Caco-2 (cell line): ENCODE measurements at regions not wholly inside any gene's neighbourhood (a gene's known extent, or its start where the extent isn't known, plus 50 kb on each side); places are given as distances from the start of the nearest gene placed in this dataset.

ENCODE experiments used
- BruUV-seq: library from RNA; stranded (reverse); fragments of 400-500 nt; replicated peaks from 2 replicates; lab custom pipeline; 2021; lab: Mats Ljungman, UMichigan
- CTCF ChIA-PET: fragments of 300-600 bp; sonication (Branson Sonifier 250); formaldehyde crosslinking; loops from one replicate; lab custom pipeline; 2022; ENCODE audit warnings: antibody characterized with exemption; lab: Charles Lee
- POLR2A ChIA-PET: fragments of 300-600 bp; sonication (Branson Sonifier 250); formaldehyde crosslinking; loops from one replicate; lab custom pipeline; 2022; ENCODE audit warnings: antibody characterized with exemption; lab: Charles Lee
- DNase-seq, 2 experiments: peaks; one replicate each; pipeline versions ENCODE4 v3.0.0 to v3.0.0-alpha.2; 2020 to 2022
- H3K27me3 ChIP-seq: replicated peaks from 2 replicates; pipeline ENCODE4 v1.6.0; 2011; ENCODE audit warnings: low read length; ENCODE audit not compliant: control insufficient read depth, insufficient read depth
- H3K36me3 ChIP-seq: 2 replicates; pipeline ENCODE4 v1.5.1; 2011; ENCODE audit warnings: low read length; ENCODE audit not compliant: control insufficient read depth, insufficient read depth
- H3K4me1 ChIP-seq: fragments of 250-450 bp; sonication (Bioruptor Pico); 2 replicates; pipeline ENCODE4 v1.5.1; 2020; ENCODE audit warnings: mild to moderate bottlenecking
- H3K4me3 ChIP-seq: 2 replicates; pipeline ENCODE4 v1.5.1; 2011; ENCODE audit warnings: low read depth, mild to moderate bottlenecking, control low read depth, low read length
- H3K9me3 ChIP-seq: fragments of 250-450 bp; sonication (Bioruptor Pico); 2 replicates; pipeline ENCODE4 v1.5.1; 2020; ENCODE audit warnings: mild to moderate bottlenecking, moderate library complexity
- H3K27ac Mint-ChIP-seq: one replicate; pipeline ENCODE4 v1.8.0; 2022; ENCODE audit warnings: mixed read lengths; ENCODE audit not compliant: unreplicated experiment
- H3K27me3 Mint-ChIP-seq: one replicate; pipeline ENCODE4 v1.8.0; 2022; ENCODE audit warnings: mixed read lengths; ENCODE audit not compliant: insufficient read depth, unreplicated experiment
- H3K36me3 Mint-ChIP-seq: one replicate; pipeline ENCODE4 v1.8.0; 2022; ENCODE audit warnings: mild to moderate bottlenecking, mixed read lengths; ENCODE audit not compliant: insufficient read depth, unreplicated experiment
- H3K4me1 Mint-ChIP-seq: one replicate; pipeline ENCODE4 v1.8.0; 2022; ENCODE audit warnings: low read depth, mixed read lengths; ENCODE audit not compliant: unreplicated experiment
- H3K4me3 Mint-ChIP-seq: one replicate; pipeline ENCODE4 v1.8.0; 2022; ENCODE audit warnings: mild to moderate bottlenecking, moderate library complexity, mixed read lengths; ENCODE audit not compliant: unreplicated experiment
- H3K9me3 Mint-ChIP-seq: one replicate; pipeline ENCODE4 v1.8.0; 2022; ENCODE audit warnings: mixed read lengths; ENCODE audit not compliant: unreplicated experiment
- intact Hi-C: fragments of 100-400 bp; cut with micrococcal nuclease; formaldehyde crosslinking; loops from one replicate; pipeline ENCODE4 v1.10.0; 2022; ENCODE audit not compliant: unreplicated experiment
- TF ChIP-seq, protein P1 (sequence below), 2 experiments: fragments of 200-600 bp in 1 of 2; IDR thresholded peaks; 1 replicate in 1 of 2; 2 replicates in 1 of 2; pipeline versions ENCODE4 v1.5.1 to v1.8.0; 2011 to 2022; ENCODE audit warnings: antibody characterized with exemption in 1 of 2, control low read depth in 1 of 2, inconsistent platforms in 1 of 2, low read depth in 1 of 2, low read length in 1 of 2, mild to moderate bottlenecking in 1 of 2, moderate library complexity in 1 of 2; ENCODE audit not compliant: insufficient read depth in 1 of 2, severe bottlenecking in 1 of 2, unreplicated experiment in 1 of 2

DNA sequence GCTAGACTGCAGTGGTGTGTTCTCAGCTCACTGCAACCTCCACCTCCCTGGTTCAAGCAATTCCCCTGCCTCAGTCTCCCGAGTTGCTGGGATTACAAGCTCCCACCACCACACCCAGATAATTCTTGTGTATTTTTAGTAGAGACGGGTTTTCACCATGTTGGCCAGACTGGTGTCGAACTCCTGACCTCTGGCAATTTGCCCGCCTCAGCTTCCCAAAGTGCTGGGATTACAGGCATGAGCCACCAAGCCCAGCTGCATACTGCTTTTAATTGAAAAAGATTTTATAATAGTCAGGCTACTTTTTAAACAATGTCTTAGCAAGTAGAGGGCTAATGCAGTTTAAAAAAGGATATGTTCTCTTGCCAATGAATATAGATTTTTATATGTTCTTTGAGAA lies 668.9 kb downstream of the SLC6A15 start:
- no TSS peak for BruUV-seq
- Mint-ChIP-seq H3K4me3 (no peak overlapping the region), H3K27ac (no peak overlapping the region), H3K27me3 (no peaks in the 10 kb centered on the region), H3K9me3 (no peaks in the 10 kb centered on the region), H3K36me3 (no peaks in the 10 kb centered on the region), H3K4me1 (no peaks in the 10 kb centered on the region)
- no peaks in the 10 kb centered on the region for H3K36me3 ChIP-seq
- POLR2A ChIA-PET = no interaction called here
- no peaks in the 10 kb centered on the region for H3K4me1 ChIP-seq
- intact Hi-C loops = no loop called here
- TF ChIP-seq, protein P1, sequence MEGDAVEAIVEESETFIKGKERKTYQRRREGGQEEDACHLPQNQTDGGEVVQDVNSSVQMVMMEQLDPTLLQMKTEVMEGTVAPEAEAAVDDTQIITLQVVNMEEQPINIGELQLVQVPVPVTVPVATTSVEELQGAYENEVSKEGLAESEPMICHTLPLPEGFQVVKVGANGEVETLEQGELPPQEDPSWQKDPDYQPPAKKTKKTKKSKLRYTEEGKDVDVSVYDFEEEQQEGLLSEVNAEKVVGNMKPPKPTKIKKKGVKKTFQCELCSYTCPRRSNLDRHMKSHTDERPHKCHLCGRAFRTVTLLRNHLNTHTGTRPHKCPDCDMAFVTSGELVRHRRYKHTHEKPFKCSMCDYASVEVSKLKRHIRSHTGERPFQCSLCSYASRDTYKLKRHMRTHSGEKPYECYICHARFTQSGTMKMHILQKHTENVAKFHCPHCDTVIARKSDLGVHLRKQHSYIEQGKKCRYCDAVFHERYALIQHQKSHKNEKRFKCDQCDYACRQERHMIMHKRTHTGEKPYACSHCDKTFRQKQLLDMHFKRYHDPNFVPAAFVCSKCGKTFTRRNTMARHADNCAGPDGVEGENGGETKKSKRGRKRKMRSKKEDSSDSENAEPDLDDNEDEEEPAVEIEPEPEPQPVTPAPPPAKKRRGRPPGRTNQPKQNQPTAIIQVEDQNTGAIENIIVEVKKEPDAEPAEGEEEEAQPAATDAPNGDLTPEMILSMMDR (IDR thresholded peaks at IDR 0.05; ENCODE audit: insufficient read depth in 1 of 2, low read depth in 1 of 2, low read length in 1 of 2, severe bottlenecking in 1 of 2, unreplicated experiment in 1 of 2) = no peak
- no peaks in the 10 kb centered on the region; the same call in 1 of the 2 replicates for H3K9me3 ChIP-seq
- H3K4me3 ChIP-seq = no peak overlapping the region
- H3K27me3 ChIP-seq = no peaks in the 10 kb centered on the region
- no peak for DNase-seq
- CTCF ChIA-PET = no interaction called here

DNA sequence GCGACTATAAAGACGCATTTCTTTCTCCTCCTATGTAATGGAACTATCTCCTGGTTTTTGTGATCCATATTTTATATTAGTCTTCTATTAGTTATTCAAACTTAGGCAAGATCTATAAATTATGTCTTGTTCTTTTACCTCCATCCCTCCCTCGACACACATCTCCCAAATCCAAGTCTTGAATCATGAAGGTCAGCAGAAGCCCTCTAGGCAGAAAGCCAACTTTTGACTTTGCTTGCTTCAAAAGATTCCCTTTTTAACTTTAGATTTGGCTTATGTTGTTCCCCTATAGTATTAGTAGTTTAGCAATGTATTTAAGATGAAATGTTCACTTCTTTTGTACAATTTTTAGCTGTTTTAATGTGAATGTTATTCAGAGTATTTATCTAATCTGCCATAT lies 689.8 kb downstream of the SLC6A15 start:
- intact Hi-C loops = no loop called here
- POLR2A ChIA-PET = no interaction called here
- CTCF ChIA-PET = no interaction called here

GRCh38 chr12:84218406-84218805 lies 694.2 kb downstream of the SLC6A15 start:
- intact Hi-C loops = no loop called here
- no peaks in the 10 kb centered on the region for H3K4me1 Mint-ChIP-seq

More for the DNA sequence above, 689.8 kb downstream of the SLC6A15 start:
- H3K36me3 Mint-ChIP-seq = no peaks in the 10 kb centered on the region
- TF ChIP-seq, protein P1 (IDR thresholded peaks at IDR 0.05; ENCODE audit: insufficient read depth in 1 of 2, low read depth in 1 of 2, low read length in 1 of 2, severe bottlenecking in 1 of 2, unreplicated experiment in 1 of 2) = no peak
- DNase-seq = no peak
- no peak overlapping the region for H3K4me3 Mint-ChIP-seq
- no peaks in the 10 kb centered on the region for H3K4me1 Mint-ChIP-seq
- Histone ChIP-seq H3K4me3 (no peak overlapping the region), H3K9me3 (no peaks in the 10 kb centered on the region), H3K4me1 (no peaks in the 10 kb centered on the region), H3K27me3 (no peaks in the 10 kb centered on the region), H3K36me3 (no peaks in the 10 kb centered on the region)
- H3K27me3 Mint-ChIP-seq = no peaks in the 10 kb centered on the region
- BruUV-seq = no TSS peak
- no peak overlapping the region for H3K27ac Mint-ChIP-seq
- H3K9me3 Mint-ChIP-seq = no peaks in the 10 kb centered on the region

More at GRCh38 chr12:84218406-84218805, 694.2 kb downstream of the SLC6A15 start:
- TF ChIP-seq, protein P1 (IDR thresholded peaks at IDR 0.05; ENCODE audit: insufficient read depth in 1 of 2, low read depth in 1 of 2, low read length in 1 of 2, severe bottlenecking in 1 of 2, unreplicated experiment in 1 of 2) = no peak
- Histone ChIP-seq H3K27me3 (no peaks in the 10 kb centered on the region), H3K36me3 (no peaks in the 10 kb centered on the region), H3K4me1 (no peaks in the 10 kb centered on the region), H3K4me3 (no peak overlapping the region), H3K9me3 (no peaks in the 10 kb centered on the region)
- no peak for DNase-seq
- CTCF ChIA-PET = no interaction called here
- Mint-ChIP-seq H3K27ac (no peak overlapping the region), H3K36me3 (no peaks in the 10 kb centered on the region), H3K9me3 (no peaks in the 10 kb centered on the region), H3K4me3 (no peak overlapping the region), H3K27me3 (no peaks in the 10 kb centered on the region)
- POLR2A ChIA-PET = no interaction called here
- BruUV-seq = no TSS peak
